ENCODE measurements at regions not wholly inside any gene's neighbourhood (a gene's known extent, or its start where the extent isn't known, plus 50 kb on each side); places are given as distances from the start of the nearest gene placed in this dataset.

DNA sequence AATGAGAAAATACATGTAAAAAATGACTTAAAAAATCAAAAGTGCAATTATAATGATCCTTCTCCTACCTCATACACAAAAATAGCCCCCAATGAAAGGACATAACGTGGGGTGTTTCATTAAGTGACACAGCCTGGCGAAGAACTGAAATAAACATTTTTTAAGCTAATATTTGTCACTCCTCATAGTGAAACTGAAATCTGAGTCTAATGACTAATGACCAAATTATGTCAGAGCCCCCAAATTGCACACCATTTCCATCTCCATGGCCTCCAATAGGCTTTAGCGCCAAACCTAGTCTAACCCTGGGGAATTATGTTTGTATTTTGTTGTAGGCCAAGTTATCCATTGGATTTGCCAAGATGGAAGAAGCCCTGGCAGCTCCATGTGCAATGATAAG is 119.1 kb downstream of the WT1 start:
- no peak overlapping the region for H3K27ac Mint-ChIP-seq
- H3K9me3 Mint-ChIP-seq, result no peaks in the 10 kb centered on the region
- TF ChIP-seq, protein P1, sequence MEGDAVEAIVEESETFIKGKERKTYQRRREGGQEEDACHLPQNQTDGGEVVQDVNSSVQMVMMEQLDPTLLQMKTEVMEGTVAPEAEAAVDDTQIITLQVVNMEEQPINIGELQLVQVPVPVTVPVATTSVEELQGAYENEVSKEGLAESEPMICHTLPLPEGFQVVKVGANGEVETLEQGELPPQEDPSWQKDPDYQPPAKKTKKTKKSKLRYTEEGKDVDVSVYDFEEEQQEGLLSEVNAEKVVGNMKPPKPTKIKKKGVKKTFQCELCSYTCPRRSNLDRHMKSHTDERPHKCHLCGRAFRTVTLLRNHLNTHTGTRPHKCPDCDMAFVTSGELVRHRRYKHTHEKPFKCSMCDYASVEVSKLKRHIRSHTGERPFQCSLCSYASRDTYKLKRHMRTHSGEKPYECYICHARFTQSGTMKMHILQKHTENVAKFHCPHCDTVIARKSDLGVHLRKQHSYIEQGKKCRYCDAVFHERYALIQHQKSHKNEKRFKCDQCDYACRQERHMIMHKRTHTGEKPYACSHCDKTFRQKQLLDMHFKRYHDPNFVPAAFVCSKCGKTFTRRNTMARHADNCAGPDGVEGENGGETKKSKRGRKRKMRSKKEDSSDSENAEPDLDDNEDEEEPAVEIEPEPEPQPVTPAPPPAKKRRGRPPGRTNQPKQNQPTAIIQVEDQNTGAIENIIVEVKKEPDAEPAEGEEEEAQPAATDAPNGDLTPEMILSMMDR (conservative IDR thresholded peaks at IDR 0.05), result no peak
- no peak overlapping the region for H3K4me3 Mint-ChIP-seq
- no peak for DNase-seq (ENCODE audit: extremely low spot score, unreplicated experiment)
- H3K27me3 Mint-ChIP-seq, result peaks cover 17% of the 10 kb centered on the region
- H3K4me1 Mint-ChIP-seq (ENCODE audit: unreplicated experiment), result peaks cover 24% of the 10 kb centered on the region
- no peaks in the 10 kb centered on the region for H3K36me3 Mint-ChIP-seq

DNA sequence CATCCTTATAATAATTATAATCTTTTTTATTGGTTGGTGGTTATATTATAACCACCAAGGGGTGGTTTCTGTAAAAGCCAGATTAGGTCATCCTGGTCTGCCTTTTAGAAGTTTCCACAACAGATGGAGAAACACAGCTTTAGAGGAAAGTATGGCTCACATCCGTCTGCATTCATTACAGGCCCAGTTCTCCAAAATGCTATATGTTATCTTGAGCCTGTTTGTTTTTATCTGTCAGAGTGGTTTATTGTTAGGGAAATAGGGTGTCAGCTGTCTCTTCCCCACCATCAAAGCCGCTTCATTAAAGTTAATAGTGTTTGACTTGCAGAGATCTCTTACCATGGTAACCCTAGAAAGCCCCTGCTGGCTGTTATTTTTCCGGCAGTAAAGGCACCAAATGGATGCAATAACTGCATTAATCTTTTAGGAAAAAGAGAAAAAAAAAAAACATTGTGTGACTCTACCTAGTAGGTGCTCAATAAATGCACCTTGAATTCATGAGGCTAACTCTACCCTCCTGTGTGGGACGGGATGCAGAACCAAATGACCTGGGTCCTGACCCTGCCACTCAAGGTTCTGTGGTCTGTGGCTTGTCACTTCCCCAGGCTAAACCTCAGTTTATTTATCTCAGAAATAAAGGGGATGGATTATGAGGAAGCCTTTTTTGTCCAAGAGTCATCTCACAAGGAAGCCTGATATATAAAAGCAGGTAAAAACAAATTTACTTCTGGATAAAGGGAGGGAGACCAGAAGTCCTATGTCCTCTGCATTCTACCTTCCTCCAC is 118.3 kb downstream of the WT1 start:
- TF ChIP-seq, protein P1 (conservative IDR thresholded peaks at IDR 0.05), result no peak

DNA sequence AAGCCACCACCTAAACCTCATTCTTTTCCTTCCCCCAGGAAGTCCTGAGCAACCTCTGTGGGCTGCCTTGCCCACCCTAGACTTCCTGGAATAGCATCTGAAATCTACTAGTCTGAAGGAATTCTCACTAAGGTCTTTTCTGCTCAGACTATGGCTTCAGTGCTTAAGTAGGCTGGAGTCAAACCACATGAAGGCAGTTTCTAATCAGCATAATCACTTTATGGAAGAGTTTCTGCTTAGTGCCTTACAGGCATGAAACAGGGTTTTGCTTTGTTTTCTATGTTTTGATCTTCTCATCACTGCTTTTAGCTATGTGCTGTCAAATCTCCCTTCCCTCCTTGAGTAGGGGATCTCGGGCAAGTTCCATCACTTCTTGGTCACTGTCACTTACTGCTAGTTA is 117.7 kb downstream of the WT1 start:
- no peak overlapping the region for H3K27ac Mint-ChIP-seq
- no peaks in the 10 kb centered on the region for H3K9me3 Mint-ChIP-seq
- H3K4me3 Mint-ChIP-seq, result no peak overlapping the region
- no peak for DNase-seq (ENCODE audit: extremely low spot score, unreplicated experiment)
- peaks cover 23% of the 10 kb centered on the region for H3K27me3 Mint-ChIP-seq
- H3K36me3 Mint-ChIP-seq, result no peaks in the 10 kb centered on the region
- TF ChIP-seq, protein P1 (conservative IDR thresholded peaks at IDR 0.05), result no peak
- peaks cover 11% of the 10 kb centered on the region for H3K4me1 Mint-ChIP-seq (ENCODE audit: unreplicated experiment)

More for the DNA sequence above, 118.3 kb downstream of the WT1 start:
- no peak overlapping the region for H3K4me3 Mint-ChIP-seq
- peaks cover 17% of the 10 kb centered on the region for H3K4me1 Mint-ChIP-seq (ENCODE audit: unreplicated experiment)
- no peak for DNase-seq (ENCODE audit: extremely low spot score, unreplicated experiment)
- H3K27me3 Mint-ChIP-seq, result peaks cover 19% of the 10 kb centered on the region
- no peaks in the 10 kb centered on the region for H3K9me3 Mint-ChIP-seq
- H3K36me3 Mint-ChIP-seq, result no peaks in the 10 kb centered on the region
- no peak overlapping the region for H3K27ac Mint-ChIP-seq

DNA sequence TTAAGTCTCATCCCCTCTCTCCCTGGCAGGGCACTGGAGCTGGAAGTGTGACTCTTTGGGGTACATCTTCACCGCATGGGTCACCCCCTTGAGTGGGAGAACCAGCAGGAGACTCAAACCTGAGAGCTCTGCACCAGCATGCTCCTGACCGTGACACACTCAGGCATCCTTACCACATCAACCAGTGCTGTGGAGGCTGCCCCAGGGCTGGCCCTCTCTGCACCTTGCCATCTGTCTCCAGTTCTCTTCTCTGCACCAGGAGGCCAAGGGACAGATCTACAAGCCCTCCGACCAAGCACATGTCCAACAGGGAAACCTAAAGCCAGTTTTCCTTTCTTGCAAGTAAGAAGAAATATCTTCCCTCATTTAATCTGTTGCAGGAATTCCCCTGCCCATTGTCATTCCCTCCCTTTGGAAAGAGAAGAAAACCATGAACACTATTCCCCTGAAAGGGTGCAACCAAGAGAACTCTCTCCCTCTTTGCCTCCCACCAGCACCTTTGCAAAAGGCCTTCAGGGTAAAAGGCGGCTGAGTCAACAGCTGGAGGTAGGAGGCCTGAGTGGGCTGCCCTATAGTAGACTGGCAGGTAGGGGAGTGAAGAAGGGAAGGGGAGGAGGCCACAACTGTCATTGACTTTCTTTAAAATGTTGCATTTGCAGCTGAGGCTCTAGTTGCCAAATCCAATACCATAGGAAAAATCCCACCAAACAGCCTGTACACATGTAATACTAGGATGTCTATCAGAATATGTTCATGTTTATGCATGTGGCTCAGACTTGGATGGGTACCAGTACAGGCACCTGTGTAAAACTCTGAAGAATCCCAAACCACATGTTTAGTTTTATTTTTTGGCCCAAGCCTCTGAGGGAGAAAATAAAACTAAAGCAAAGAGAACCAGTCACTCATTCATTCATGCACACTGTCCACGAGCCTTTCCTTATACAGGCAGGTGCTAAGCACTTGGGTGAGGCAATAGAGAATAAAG is 117.0 kb downstream of the WT1 start:
- Mint-ChIP-seq H3K27me3 (peaks cover 21% of the 10 kb centered on the region), H3K4me3 (no peak overlapping the region), H3K36me3 (no peaks in the 10 kb centered on the region), H3K4me1 (ENCODE audit: unreplicated experiment) (peaks cover 7% of the 10 kb centered on the region), H3K9me3 (no peaks in the 10 kb centered on the region), H3K27ac (no peak overlapping the region)
- TF ChIP-seq, protein P1 (conservative IDR thresholded peaks at IDR 0.05), result no peak
- DNase-seq (ENCODE audit: extremely low spot score, unreplicated experiment), result no peak

DNA sequence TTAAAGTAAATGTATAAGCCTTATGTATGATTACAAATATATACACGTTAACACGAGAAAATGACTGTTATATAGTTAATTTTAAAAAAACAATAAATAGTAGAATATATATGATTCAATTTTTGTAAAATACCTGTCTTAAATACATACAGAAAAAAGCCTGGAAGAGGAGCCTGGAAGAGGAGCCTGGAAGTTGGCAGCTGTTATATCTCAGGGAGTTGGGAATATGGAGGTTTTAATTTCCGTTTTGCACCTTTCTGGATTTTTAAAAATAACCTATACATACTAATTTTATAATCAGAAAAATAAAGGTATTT is 111.6 kb downstream of the WT1 start:
- no peaks in the 10 kb centered on the region for H3K36me3 Mint-ChIP-seq
- H3K9me3 Mint-ChIP-seq, result no peaks in the 10 kb centered on the region
- H3K4me3 Mint-ChIP-seq, result no peak overlapping the region
- no peak overlapping the region for H3K27ac Mint-ChIP-seq
- TF ChIP-seq, protein P1 (conservative IDR thresholded peaks at IDR 0.05), result peak; percentile 33
- DNase-seq (ENCODE audit: extremely low spot score, unreplicated experiment), result no peak
- H3K4me1 Mint-ChIP-seq (ENCODE audit: unreplicated experiment), result peaks cover 9% of the 10 kb centered on the region
- H3K27me3 Mint-ChIP-seq, result peaks cover 20% of the 10 kb centered on the region
